ENCODE measurements at regions not wholly inside any gene's neighbourhood (a gene's known extent, or its start where the extent isn't known, plus 50 kb on each side); places are given as distances from the start of the nearest gene placed in this dataset.

DNA sequence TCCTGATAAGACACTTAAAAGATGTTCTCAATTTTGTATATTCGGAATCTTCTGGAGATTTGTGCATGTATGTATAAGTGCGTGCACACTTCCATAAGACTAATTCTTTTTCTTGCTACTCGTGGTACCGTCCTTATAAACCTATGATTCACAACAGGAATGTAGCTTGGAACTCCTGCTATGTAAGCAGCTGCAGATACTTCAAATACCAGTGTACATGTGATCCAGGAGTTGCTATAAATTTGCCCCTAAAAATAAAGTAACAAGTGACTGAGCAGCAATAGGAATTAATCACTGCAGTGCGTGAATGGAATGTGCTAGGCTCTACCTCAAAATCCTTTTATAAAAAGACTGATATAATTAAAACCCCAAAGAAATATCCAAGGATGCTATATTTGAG, 214.9 kb downstream of the KLF5 start:
- TF ChIP-seq SIN3A (IDR thresholded peaks at IDR 0.05; ENCODE audit: borderline replicate concordance, insufficient read depth, low read length) (no peak), REST (IDR thresholded peaks at IDR 0.05; ENCODE audit: insufficient read depth in 1 of 2, low read depth in 2 of 2, low read length in 2 of 2) (no peak), FOXP2 (optimal IDR thresholded peaks at IDR 0.05; ENCODE audit: borderline replicate concordance, extremely low read depth, extremely low read length, insufficient read depth) (no peak), POLR2AphosphoS5 (IDR thresholded peaks at IDR 0.05; ENCODE audit: low read depth, low read length) (no peak), TAF1 (IDR thresholded peaks at IDR 0.05; ENCODE audit: borderline replicate concordance, insufficient read depth, low read length) (no peak)

DNA sequence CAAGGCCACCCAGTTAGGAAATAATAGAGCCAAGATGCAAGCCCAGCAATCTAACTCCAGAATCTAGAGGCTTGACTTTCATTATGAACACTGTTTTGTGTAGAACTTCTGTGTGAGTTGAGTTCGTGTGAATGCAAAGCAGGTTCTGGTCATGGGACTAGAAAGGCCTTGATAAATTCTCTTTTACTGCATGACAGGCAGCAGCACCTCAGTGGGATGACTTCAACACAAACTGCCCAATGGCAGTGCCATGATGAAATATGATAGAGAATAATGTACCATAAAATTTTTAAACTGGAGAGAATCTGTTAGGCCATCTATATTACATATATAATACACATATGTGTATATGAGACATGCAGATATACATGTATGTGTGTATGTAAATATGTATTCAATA, 214.5 kb downstream of the KLF5 start:
- TF ChIP-seq SIN3A (IDR thresholded peaks at IDR 0.05; ENCODE audit: borderline replicate concordance, insufficient read depth, low read length) (no peak), TAF1 (IDR thresholded peaks at IDR 0.05; ENCODE audit: borderline replicate concordance, insufficient read depth, low read length) (no peak), FOXP2 (optimal IDR thresholded peaks at IDR 0.05; ENCODE audit: borderline replicate concordance, extremely low read depth, extremely low read length, insufficient read depth) (no peak), POLR2AphosphoS5 (IDR thresholded peaks at IDR 0.05; ENCODE audit: low read depth, low read length) (no peak), REST (IDR thresholded peaks at IDR 0.05; ENCODE audit: insufficient read depth in 1 of 2, low read depth in 2 of 2, low read length in 2 of 2) (no peak)

DNA sequence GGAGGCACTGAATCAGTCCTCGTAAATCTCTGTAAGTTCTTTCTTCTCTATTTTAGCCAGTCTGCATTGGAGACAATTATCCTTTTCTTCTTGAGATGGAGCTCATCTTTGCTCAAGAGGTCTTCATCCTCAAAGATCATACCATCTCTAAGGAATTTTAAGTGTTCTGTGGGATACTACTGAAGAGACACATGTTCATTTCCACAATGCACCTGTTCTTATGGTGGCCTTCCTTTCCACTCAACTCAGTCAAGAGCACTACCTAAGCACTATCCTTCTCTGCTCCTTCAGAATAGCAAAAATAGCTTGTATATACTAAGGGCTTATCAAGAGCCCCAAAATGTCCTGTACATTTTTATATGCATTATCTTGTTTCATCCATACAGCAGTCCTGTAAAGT, 214.0 kb downstream of the KLF5 start:
- TF ChIP-seq SIN3A (IDR thresholded peaks at IDR 0.05; ENCODE audit: borderline replicate concordance, insufficient read depth, low read length) (no peak), POLR2AphosphoS5 (IDR thresholded peaks at IDR 0.05; ENCODE audit: low read depth, low read length) (no peak), FOXP2 (optimal IDR thresholded peaks at IDR 0.05; ENCODE audit: borderline replicate concordance, extremely low read depth, extremely low read length, insufficient read depth) (no peak), REST (IDR thresholded peaks at IDR 0.05; ENCODE audit: insufficient read depth in 1 of 2, low read depth in 2 of 2, low read length in 2 of 2) (no peak), TAF1 (IDR thresholded peaks at IDR 0.05; ENCODE audit: borderline replicate concordance, insufficient read depth, low read length) (no peak)

- TF ChIP-seq POLR2AphosphoS5 (IDR thresholded peaks at IDR 0.05; ENCODE audit: low read depth, low read length) (no peak), TAF1 (IDR thresholded peaks at IDR 0.05; ENCODE audit: borderline replicate concordance, insufficient read depth, low read length) (no peak), SIN3A (IDR thresholded peaks at IDR 0.05; ENCODE audit: borderline replicate concordance, insufficient read depth, low read length) (no peak), REST (IDR thresholded peaks at IDR 0.05; ENCODE audit: insufficient read depth in 1 of 2, low read depth in 2 of 2, low read length in 2 of 2) (no peak)
Observed at GRCh38 chr13:73268306-73268705, 209.5 kb downstream of the KLF5 start.

DNA sequence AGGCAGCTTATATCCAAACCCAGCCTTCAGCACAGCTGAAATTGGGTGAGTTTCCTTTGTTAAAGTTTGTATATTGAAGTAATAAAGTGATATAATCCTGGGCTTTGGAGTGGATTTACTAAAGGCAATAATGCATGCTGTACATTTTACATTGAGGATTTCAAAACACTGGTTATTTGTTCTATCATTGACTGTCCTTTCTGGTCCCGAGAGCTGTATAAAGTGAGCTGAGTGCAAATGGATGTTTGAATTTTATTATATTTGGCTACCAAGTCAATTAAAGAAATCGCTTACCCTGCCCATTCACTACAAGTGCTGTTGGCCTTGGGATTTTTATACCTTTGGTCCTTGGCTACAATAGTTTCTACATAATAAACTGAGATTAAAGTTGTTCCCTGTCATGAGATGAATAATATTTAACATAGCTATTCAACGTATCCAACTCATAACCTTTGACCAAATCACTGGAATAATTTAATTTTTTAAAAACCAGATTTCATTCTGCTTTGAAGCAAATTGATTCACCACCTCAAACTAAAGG, 207.9 kb downstream of the KLF5 start:
- TF ChIP-seq REST (IDR thresholded peaks at IDR 0.05; ENCODE audit: insufficient read depth in 1 of 2, low read depth in 2 of 2, low read length in 2 of 2): no peak
- TF ChIP-seq FOXP2 (optimal IDR thresholded peaks at IDR 0.05; ENCODE audit: borderline replicate concordance, extremely low read depth, extremely low read length, insufficient read depth): no peak
- TF ChIP-seq TAF1 (IDR thresholded peaks at IDR 0.05; ENCODE audit: borderline replicate concordance, insufficient read depth, low read length): no peak
- no peak for TF ChIP-seq SIN3A (IDR thresholded peaks at IDR 0.05; ENCODE audit: borderline replicate concordance, insufficient read depth, low read length)
- no peak for TF ChIP-seq POLR2AphosphoS5 (IDR thresholded peaks at IDR 0.05; ENCODE audit: low read depth, low read length)

Data from PFSK-1 (cell line).